ENCODE measurements at regions not wholly inside any gene's neighbourhood (a gene's known extent, or its start where the extent isn't known, plus 50 kb on each side); places are given as distances from the start of the nearest gene placed in this dataset.

GRCh38 chr14:48553443-48553842 lies 878.0 kb upstream of the MDGA2 start:
- no peak overlapping the region for H3K9ac ChIP-seq (ENCODE audit: low read length)
- no peaks in the 10 kb centered on the region for H3K9me2 ChIP-seq (ENCODE audit: low read depth, low read length)
- H3K4me1 ChIP-seq (ENCODE audit: insufficient read depth, low read length, severe bottlenecking) = no peaks in the 10 kb centered on the region
- no peak overlapping the region for H3K4me3 ChIP-seq (ENCODE audit: low read depth, low read length, poor library complexity, severe bottlenecking)
- H3K27ac ChIP-seq (ENCODE audit: low read depth, low read length, poor library complexity, severe bottlenecking) = no peak overlapping the region
- no peak overlapping the region for H2AFZ ChIP-seq (ENCODE audit: low read length)
- TF ChIP-seq CTCF (IDR thresholded peaks at IDR 0.05; ENCODE audit: low read length) = no peak
- TF ChIP-seq EZH2 (IDR thresholded peaks at IDR 0.05; ENCODE audit: borderline replicate concordance, low read length) = no peak
- no peaks in the 10 kb centered on the region for H3K36me3 ChIP-seq (ENCODE audit: insufficient read depth, low read length)
- H3K4me2 ChIP-seq (ENCODE audit: low read length) = no peak overlapping the region
- H4K20me1 ChIP-seq (ENCODE audit: insufficient read depth, low read length) = no peaks in the 10 kb centered on the region
- no peaks in the 10 kb centered on the region for H3F3A ChIP-seq (ENCODE audit: insufficient read depth, low read length)
- H3K27me3 ChIP-seq (ENCODE audit: insufficient read depth, low read length) = no peaks in the 10 kb centered on the region
- no peaks in the 10 kb centered on the region for H3K79me2 ChIP-seq (ENCODE audit: insufficient read depth, low read length)
- H3K9me3 ChIP-seq (ENCODE audit: low read length) = no peaks in the 10 kb centered on the region

GRCh38 chr14:48546996-48547395 lies 871.6 kb upstream of the MDGA2 start:
- Histone ChIP-seq H3K4me3 (ENCODE audit: low read depth, low read length, poor library complexity, severe bottlenecking) (no peak overlapping the region), H3K79me2 (ENCODE audit: insufficient read depth, low read length) (no peaks in the 10 kb centered on the region), H3K9ac (ENCODE audit: low read length) (no peak overlapping the region), H3K9me3 (ENCODE audit: low read length) (no peaks in the 10 kb centered on the region), H3K9me2 (ENCODE audit: low read depth, low read length) (no peaks in the 10 kb centered on the region), H2AFZ (ENCODE audit: low read length) (no peak overlapping the region), H3F3A (ENCODE audit: insufficient read depth, low read length) (no peaks in the 10 kb centered on the region), H3K36me3 (ENCODE audit: insufficient read depth, low read length) (no peaks in the 10 kb centered on the region), H4K20me1 (ENCODE audit: insufficient read depth, low read length) (no peaks in the 10 kb centered on the region), H3K27ac (ENCODE audit: low read depth, low read length, poor library complexity, severe bottlenecking) (no peak overlapping the region), H3K4me2 (ENCODE audit: low read length) (no peak overlapping the region), H3K4me1 (ENCODE audit: insufficient read depth, low read length, severe bottlenecking) (no peaks in the 10 kb centered on the region), H3K27me3 (ENCODE audit: insufficient read depth, low read length) (no peaks in the 10 kb centered on the region)
- TF ChIP-seq EZH2 (IDR thresholded peaks at IDR 0.05; ENCODE audit: borderline replicate concordance, low read length) (no peak), CTCF (IDR thresholded peaks at IDR 0.05; ENCODE audit: low read length) (no peak)

- H3K4me3 ChIP-seq (ENCODE audit: low read depth, low read length, poor library complexity, severe bottlenecking) = no peak overlapping the region
- TF ChIP-seq CTCF (IDR thresholded peaks at IDR 0.05; ENCODE audit: low read length) (no peak), EZH2 (IDR thresholded peaks at IDR 0.05; ENCODE audit: borderline replicate concordance, low read length) (no peak)
- no peak overlapping the region for H3K27ac ChIP-seq (ENCODE audit: low read depth, low read length, poor library complexity, severe bottlenecking)
- H2AFZ ChIP-seq (ENCODE audit: low read length) = no peak overlapping the region
- no peaks in the 10 kb centered on the region for H3K36me3 ChIP-seq (ENCODE audit: insufficient read depth, low read length)
- no peaks in the 10 kb centered on the region for H3K4me1 ChIP-seq (ENCODE audit: insufficient read depth, low read length, severe bottlenecking)
- no peaks in the 10 kb centered on the region for H3K9me3 ChIP-seq (ENCODE audit: low read length)
- H4K20me1 ChIP-seq (ENCODE audit: insufficient read depth, low read length) = no peaks in the 10 kb centered on the region
- no peaks in the 10 kb centered on the region for H3K27me3 ChIP-seq (ENCODE audit: insufficient read depth, low read length)
- H3K9me2 ChIP-seq (ENCODE audit: low read depth, low read length) = no peaks in the 10 kb centered on the region
- H3K4me2 ChIP-seq (ENCODE audit: low read length) = no peak overlapping the region
- no peak overlapping the region for H3K9ac ChIP-seq (ENCODE audit: low read length)
- no peaks in the 10 kb centered on the region for H3K79me2 ChIP-seq (ENCODE audit: insufficient read depth, low read length)
- no peaks in the 10 kb centered on the region for H3F3A ChIP-seq (ENCODE audit: insufficient read depth, low read length)
These were observed 862.2 kb upstream of the MDGA2 start for GRCh38 chr14:48537600-48537999.
